ENCODE measurements at regions not wholly inside any gene's neighbourhood (a gene's known extent, or its start where the extent isn't known, plus 50 kb on each side); places are given as distances from the start of the nearest gene placed in this dataset.

GRCh38 chr6:147954938-147955337 is 387.7 kb upstream of the SASH1 start:
- TF ChIP-seq POLR2AphosphoS5 (IDR thresholded peaks at IDR 0.05; ENCODE audit: low read depth, low read length) (no peak), POLR2A (IDR thresholded peaks at IDR 0.05; ENCODE audit: low read depth, low read length) (no peak)
